Colon (tissue), 2 donors: ENCODE measurements at regions not wholly inside any gene's neighbourhood (a gene's known extent, or its start where the extent isn't known, plus 50 kb on each side); places are given as distances from the start of the nearest gene placed in this dataset.

ENCODE experiments used
- FAIRE-seq: peaks from 2 replicates; lab custom pipeline; 2012; peaks lifted over from hg19 to GRCh38; lab: Jason Lieb, UNC
- donor health status: control.
- donor health status: control.

GRCh38 chr10:78761311-78761781, 307.4 kb upstream of the ZMIZ1 start:
- no peak for FAIRE-seq

GRCh38 chr10:78762086-78762630, 306.6 kb upstream of the ZMIZ1 start:
- FAIRE-seq: no peak

DNA sequence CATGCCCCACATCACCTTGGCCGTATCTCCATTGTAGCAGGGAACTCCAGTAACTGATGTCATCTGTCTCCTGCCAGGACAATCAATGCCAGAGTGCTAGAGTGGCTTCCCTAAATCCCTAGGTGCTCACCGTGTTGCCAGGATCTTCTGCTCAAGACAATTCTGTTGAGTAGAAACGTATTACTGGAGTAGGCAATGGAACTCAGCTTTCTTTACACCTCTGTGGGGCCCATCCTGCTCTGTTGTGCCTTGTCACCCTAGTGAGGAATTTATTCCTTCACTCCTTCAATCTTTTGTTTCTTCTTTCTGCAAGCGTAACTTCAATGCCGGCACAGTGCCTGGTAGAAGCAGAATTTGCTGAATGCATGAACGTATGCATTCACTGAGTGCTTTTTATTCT, 305.5 kb upstream of the ZMIZ1 start:
- FAIRE-seq: no peak

GRCh38 chr10:78763651-78764395, 304.9 kb upstream of the ZMIZ1 start:
- FAIRE-seq: no peak

- FAIRE-seq: no peak
Measured at GRCh38 chr10:78764436-78764835, 304.3 kb upstream of the ZMIZ1 start.

DNA sequence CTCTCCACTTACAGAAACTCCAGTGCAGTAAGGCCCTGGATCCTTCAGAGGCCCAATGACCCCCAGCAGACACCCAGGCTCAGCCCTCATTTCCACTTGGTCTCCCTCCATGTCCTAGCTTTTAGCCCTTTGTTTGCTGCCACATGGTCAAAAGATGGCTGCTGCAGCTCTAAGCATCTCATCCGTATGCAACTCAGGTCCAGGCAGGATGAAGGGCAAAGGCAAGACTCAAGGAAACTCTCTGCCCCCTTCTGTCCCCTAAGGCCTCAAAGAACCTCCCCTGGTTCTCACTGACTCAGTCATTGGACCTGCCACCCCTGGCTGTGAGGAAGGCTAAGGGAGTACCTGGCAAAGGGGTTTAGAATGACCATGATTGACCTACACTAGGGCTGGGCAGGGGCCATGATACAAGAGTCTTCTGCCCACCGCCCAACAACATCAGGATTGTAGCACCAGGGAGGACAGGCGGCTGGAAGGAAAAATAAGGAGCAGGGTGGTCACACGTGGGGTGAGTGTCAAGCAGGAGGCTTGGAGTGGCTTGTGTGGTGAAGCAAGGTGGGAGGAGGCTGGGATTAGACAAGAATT, 303.8 kb upstream of the ZMIZ1 start:
- FAIRE-seq: no peak

DNA sequence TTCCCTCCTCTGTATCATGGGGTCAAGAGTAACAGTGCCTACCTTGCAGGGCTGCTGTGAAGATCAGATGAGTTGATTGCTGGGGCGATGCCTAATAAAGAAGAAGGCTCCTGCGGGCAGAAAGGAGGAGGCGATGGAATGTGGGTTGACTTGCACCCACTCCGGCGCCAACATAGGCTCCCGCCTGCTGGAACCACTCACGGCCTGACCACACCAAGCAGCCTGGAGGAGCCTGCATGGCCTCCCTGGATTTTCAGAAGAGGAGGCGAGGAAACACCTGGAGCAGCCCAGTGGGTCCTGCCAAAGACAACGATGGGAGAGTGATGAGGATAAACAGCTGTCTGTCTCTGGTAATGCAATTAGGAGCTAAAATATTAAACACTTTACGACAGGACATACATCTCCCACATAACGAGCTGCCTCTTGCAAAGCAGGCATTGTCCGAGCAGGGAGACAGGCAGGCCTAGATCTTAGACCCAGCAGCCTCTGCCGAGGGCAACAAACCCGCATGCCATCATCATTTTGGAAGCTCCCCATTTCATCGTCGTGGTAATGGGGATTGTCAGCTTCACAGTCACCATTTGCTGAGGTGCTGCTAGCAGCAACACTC, 302.9 kb upstream of the ZMIZ1 start:
- FAIRE-seq: no peak

GRCh38 chr10:78766603-78767002, 302.2 kb upstream of the ZMIZ1 start:
- no peak for FAIRE-seq

- no peak for FAIRE-seq
Measured at GRCh38 chr10:78768041-78768835, 300.5 kb upstream of the ZMIZ1 start.

GRCh38 chr10:78768876-78769275, 299.9 kb upstream of the ZMIZ1 start:
- FAIRE-seq: no peak

GRCh38 chr10:78769526-78769925, 299.2 kb upstream of the ZMIZ1 start:
- FAIRE-seq: no peak

- FAIRE-seq: no peak
Measured at GRCh38 chr10:78770167-78771090, 298.3 kb upstream of the ZMIZ1 start.

GRCh38 chr10:78771260-78771659, 297.5 kb upstream of the ZMIZ1 start:
- no peak for FAIRE-seq

DNA sequence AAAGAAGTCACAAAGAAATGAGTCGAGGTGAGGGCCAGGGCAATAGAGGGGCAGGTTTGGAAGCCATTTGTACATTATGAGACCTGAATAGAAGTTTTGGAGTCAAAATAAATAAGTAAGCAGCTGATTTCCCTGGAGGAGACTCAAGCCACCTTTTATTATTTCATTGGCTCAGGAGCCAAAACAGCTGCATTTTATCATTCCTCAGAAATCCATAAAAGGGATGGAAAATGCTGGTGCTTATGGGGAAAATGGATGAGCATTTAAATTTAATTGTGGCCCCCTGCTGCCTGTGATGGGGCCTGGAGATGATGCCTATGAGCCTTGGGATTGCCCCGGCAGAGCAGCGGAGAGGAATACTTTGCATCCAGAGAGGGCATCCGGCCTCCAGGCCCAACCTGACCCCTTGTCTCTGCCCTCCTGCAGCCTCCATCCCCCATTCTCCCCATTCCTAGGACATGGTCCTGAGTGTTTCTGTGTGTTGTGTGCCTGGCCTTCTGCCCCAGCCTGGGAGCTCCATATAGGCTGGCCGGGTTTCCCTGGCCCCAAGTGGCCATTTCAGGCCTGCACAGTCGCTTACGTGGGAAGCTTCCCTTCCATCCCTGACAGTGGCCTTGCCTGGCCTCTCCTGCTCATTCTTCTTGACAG, 296.8 kb upstream of the ZMIZ1 start:
- FAIRE-seq: no peak

- no peak for FAIRE-seq
Measured at GRCh38 chr10:78772486-78772885, 296.3 kb upstream of the ZMIZ1 start.

GRCh38 chr10:78772986-78773530, 295.7 kb upstream of the ZMIZ1 start:
- no peak for FAIRE-seq

DNA sequence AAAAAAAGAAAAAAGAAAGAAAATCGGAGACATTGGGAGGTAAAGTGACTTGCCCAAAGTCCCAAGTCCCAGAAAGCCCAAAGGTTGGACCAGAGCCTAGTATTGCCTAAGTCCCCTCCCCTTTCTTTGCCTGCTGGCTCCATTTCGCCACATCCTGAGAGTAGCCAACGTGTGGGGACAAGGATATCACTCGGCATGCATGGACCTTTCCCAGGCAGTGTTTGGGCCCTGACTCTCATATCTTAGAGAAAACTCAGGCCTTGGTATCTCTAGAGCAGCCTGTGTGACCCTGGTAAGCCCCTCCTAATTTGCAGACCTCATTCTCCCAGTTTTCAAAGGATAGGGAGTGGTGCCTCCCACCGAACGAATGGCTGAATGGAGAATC, 294.2 kb upstream of the ZMIZ1 start:
- no peak for FAIRE-seq

GRCh38 chr10:78774999-78775711, 293.6 kb upstream of the ZMIZ1 start:
- no peak for FAIRE-seq

GRCh38 chr10:78775891-78776290, 292.9 kb upstream of the ZMIZ1 start:
- no peak for FAIRE-seq

DNA sequence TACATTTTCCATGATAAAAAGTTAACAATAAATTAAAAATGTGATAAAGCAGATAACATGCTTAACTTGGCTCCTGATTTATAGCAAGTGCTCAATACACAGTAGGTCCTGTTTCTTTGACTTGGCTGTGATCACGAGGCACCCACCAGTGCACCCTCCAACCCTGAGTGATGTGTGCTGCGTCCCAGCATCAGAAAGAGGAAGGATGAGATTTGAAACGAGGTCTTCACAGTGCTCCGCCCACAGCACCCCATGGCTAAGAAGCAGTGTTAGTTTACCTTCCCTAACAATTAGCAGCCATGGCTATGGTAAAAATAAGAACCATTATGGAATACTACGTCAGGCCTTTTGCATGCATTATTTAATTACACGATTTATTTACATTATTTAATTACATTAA, 292.0 kb upstream of the ZMIZ1 start:
- no peak for FAIRE-seq
